Coronary artery (tissue), 2 donors: ENCODE measurements at regions not wholly inside any gene's neighbourhood (a gene's known extent, or its start where the extent isn't known, plus 50 kb on each side); places are given as distances from the start of the nearest gene placed in this dataset.

ENCODE experiments used
- DNase-seq: peaks from one replicate; pipeline ENCODE4 v3.0.0-alpha.2; 2017; ENCODE audit warnings: low spot score
- H3K27ac ChIP-seq, 2 donors: fragments of 200-600 bp; sonication (generic); one replicate each; pipeline ENCODE4 v1.5.1; 2016 to 2019
- H3K4me3 ChIP-seq: fragments of 200-600 bp; sonication (generic); 2 replicates; pipeline ENCODE4 v1.5.1; 2016; ENCODE audit warnings: mild to moderate bottlenecking, moderate library complexity
- CTCF ChIP-seq: fragments of 200-600 bp; sonication (generic); IDR thresholded peaks from one replicate; pipeline ENCODE4 v1.5.1; 2019; ENCODE audit warnings: antibody characterized with exemption

DNA sequence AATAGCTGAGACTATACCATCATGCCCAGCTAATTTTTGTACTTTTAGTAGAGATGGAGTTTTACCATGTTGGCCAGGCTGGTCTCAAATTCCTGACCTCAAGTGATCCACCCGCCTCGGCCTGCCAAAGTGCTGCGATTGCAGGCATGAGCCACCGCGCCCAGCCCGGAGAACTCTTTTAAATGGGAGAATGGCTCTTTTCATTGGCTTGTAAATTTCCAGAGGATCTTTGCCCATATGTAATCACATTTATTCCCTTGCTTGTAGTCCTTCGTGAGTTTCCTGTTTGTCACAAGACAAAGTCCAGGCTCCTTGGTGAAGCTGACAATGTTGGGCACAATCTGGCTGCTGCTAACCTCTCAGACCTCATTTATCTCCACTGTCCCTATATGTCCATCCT lies 135.1 kb downstream of the CEP57L1 start:
- DNase-seq = no peak
- Histone ChIP-seq H3K27ac (peak overlapping the region; percentile 11 to 70), H3K4me3 (no peak overlapping the region)
- TF ChIP-seq CTCF = no peak

GRCh38 chr6:109229536-109229935 lies 134.2 kb downstream of the CEP57L1 start:
- no peak overlapping the region for H3K27ac ChIP-seq
- DNase-seq = no peak
- no peak for TF ChIP-seq CTCF
- H3K4me3 ChIP-seq = no peak overlapping the region

DNA sequence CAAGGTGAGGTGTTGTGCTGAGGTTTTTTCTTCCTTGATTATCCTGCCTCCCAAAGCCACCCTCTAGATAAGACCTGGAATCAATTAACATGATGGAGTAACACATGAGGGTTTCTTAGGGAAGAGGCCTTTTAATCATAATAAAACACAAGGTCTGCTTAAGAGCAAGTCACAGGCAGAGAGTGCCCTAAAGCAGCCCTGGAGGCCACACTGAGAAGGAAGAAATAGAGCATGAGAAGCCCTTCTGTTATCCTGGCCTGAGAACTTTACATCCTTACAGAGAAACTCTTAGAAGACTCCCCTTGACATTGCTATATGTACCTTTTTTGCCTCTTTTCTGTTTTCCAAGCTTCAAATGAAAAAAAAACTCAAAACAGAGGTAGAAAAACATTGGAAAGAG lies 132.3 kb downstream of the CEP57L1 start:
- TF ChIP-seq CTCF = no peak
- DNase-seq = no peak
- Histone ChIP-seq H3K4me3 (no peak overlapping the region), H3K27ac (no peak overlapping the region)

- DNase-seq = no peak
- Histone ChIP-seq H3K27ac (no peak overlapping the region), H3K4me3 (no peak overlapping the region)
- TF ChIP-seq CTCF = no peak
Measured at GRCh38 chr6:109226353-109226752, 131.0 kb downstream of the CEP57L1 start.

DNA sequence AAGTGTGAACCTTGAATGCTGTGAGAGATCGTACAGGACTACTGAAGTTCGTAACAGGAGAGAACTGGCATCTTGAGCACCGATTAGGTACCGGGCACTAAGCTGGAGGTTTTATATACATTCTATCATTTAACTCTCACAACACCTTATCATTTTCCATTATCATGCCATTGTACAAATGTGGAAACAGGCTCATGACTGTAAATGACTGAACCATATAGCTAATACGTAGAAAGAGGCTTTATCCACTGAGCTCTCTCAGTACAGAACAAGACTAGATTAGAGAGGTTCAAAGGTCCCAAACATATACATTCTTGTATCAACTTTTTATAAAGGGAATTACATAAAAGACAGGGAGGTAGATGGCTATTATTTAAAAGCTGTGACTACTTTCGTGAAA lies 130.6 kb downstream of the CEP57L1 start:
- no peak for DNase-seq
- TF ChIP-seq CTCF = no peak
- H3K27ac ChIP-seq = no peak overlapping the region
- H3K4me3 ChIP-seq = no peak overlapping the region

DNA sequence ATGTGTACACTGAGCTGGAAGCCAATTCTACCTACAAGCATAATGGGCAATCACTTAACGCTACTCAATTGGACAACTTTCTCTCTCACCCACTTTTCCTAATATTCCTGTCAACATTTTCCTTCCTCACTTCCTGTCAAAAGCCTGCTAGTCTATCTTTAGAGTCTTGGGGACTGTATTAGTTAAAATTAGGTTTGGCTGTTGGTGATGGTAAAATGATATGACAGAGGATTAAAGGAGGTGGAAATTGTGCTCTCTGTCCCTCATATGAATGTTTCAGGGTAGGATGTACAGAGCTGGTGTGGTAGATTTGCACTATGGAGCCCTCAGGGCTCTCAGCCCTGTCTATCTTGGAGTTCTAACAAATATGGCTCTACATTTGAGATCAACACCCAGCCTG lies 129.7 kb downstream of the CEP57L1 start:
- TF ChIP-seq CTCF = no peak
- H3K27ac ChIP-seq = no peak overlapping the region
- H3K4me3 ChIP-seq = no peak overlapping the region
- DNase-seq = no peak

GRCh38 chr6:109224107-109224875 lies 129.0 kb downstream of the CEP57L1 start:
- H3K27ac ChIP-seq = no peak overlapping the region
- no peak for TF ChIP-seq CTCF
- no peak for DNase-seq
- H3K4me3 ChIP-seq = no peak overlapping the region
